B cell (primary cell): ENCODE measurements at regions not wholly inside any gene's neighbourhood (a gene's known extent, or its start where the extent isn't known, plus 50 kb on each side); places are given as distances from the start of the nearest gene placed in this dataset.

Experiments used
- CTCF ChIP-seq: fragments of 200-600 bp; IDR thresholded peaks from one replicate; pipeline ENCODE4 v1.8.0; 2022; ENCODE audit warnings: antibody characterized with exemption, mild to moderate bottlenecking
- EZH2 ChIP-seq: IDR thresholded peaks from 2 replicates; pipeline ENCODE4 v1.6.1; 2012; ENCODE audit warnings: borderline replicate concordance, low read depth, mild to moderate bottlenecking, moderate library complexity, low read length; ENCODE audit not compliant: insufficient read depth, poor library complexity, severe bottlenecking

GRCh38 chr13:90239130-90239529, 1108.4 kb upstream of the MIR17HG start:
- TF ChIP-seq CTCF (no peak), EZH2 (no peak)
